Transverse colon (tissue), 4 donors: ENCODE measurements at regions not wholly inside any gene's neighbourhood (a gene's known extent, or its start where the extent isn't known, plus 50 kb on each side); places are given as distances from the start of the nearest gene placed in this dataset.

Experiments
- EP300 ChIP-seq: sonication (generic); formaldehyde crosslinking; IDR thresholded peaks from one replicate; pipeline ENCODE4 v1.6.1; 2017; ENCODE audit warnings: antibody characterized with exemption, low read depth
- POLR2A ChIP-seq: fragments of 450-650 bp; IDR thresholded peaks from one replicate; pipeline ENCODE4 v1.6.1; 2016; ENCODE audit warnings: antibody characterized with exemption, mild to moderate bottlenecking, moderate library complexity
- POLR2AphosphoS5 ChIP-seq, 3 donors: sonication (generic); formaldehyde crosslinking; IDR thresholded peaks; one replicate each; pipeline ENCODE4 v1.6.1; 2016; ENCODE audit warnings: antibody characterized with exemption in 3 of 3
- TF ChIP-seq, protein P1 (sequence below), 5 experiments: fragments of 200-600 bp in 3 of 5; fragments of 450-650 bp in 2 of 5; sonication (generic) in 3 of 5; IDR thresholded peaks; 1 replicate in 2 of 5; 2 replicates in 3 of 5; pipeline ENCODE4 v1.5.1; 2016 to 2017; ENCODE audit warnings: antibody characterized with exemption in 5 of 5, inconsistent platforms in 3 of 5, mild to moderate bottlenecking in 2 of 5, moderate library complexity in 1 of 5

DNA sequence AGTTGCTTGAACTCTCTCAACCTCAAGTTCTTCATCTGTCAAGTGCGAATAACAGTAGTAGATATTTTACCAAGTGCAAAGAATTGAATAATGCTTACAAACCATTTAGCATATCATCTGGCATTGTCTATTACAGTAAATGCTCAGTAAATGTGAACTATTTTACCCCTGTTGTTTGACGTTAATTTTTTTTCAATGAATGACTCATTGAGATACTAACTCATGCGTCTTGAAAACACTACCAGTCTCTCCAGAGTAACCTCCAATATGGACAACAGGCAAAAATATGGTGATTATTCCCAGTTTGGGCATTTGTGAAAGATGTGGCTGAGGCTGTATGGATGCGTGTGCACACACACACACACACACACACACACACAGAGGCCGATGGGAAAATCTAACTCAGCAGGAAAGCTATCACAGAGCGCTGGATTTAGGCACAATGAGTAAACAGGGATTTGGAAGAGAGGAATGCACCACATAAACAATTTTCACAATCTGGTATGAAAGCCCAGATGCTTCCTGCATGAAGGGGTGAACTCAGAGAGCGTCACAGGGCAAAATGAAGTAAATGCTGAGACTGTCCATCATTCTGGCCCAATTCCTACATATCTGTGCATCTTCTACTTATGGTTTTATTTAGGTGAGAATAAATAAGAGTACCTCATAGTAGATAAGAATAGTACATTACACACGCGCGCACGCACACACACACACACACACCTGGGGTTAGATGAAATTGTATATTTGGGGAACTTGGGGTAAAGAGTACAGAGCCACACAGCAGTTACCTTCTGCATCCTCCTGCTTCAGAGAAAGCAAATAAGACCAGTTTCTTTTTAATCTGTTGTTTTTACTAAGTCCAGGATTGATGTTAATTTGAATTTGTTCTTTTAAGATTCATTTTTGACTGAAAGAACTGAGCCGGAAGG, 128.7 kb downstream of the PALM2AKAP2 start:
- TF ChIP-seq, protein P1, sequence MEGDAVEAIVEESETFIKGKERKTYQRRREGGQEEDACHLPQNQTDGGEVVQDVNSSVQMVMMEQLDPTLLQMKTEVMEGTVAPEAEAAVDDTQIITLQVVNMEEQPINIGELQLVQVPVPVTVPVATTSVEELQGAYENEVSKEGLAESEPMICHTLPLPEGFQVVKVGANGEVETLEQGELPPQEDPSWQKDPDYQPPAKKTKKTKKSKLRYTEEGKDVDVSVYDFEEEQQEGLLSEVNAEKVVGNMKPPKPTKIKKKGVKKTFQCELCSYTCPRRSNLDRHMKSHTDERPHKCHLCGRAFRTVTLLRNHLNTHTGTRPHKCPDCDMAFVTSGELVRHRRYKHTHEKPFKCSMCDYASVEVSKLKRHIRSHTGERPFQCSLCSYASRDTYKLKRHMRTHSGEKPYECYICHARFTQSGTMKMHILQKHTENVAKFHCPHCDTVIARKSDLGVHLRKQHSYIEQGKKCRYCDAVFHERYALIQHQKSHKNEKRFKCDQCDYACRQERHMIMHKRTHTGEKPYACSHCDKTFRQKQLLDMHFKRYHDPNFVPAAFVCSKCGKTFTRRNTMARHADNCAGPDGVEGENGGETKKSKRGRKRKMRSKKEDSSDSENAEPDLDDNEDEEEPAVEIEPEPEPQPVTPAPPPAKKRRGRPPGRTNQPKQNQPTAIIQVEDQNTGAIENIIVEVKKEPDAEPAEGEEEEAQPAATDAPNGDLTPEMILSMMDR (IDR thresholded peaks at IDR 0.05) = no peak
- no peak for TF ChIP-seq POLR2A
- TF ChIP-seq EP300 = no peak
- no peak for TF ChIP-seq POLR2AphosphoS5 (IDR thresholded peaks at IDR 0.05)
